Heart left ventricle (tissue), 16 donors: ENCODE measurements at regions not wholly inside any gene's neighbourhood (a gene's known extent, or its start where the extent isn't known, plus 50 kb on each side); places are given as distances from the start of the nearest gene placed in this dataset.

Experiments used
- ATAC-seq, 4 donors: fragments of 200-7000 bp; cut with Tn5 transposase; one replicate each; pipeline ENCODE4 v1.9.1; 2020 to 2022; ENCODE audit warnings: moderate library complexity in 4 of 4, mild to moderate bottlenecking in 3 of 4, moderate number of reproducible peaks in 1 of 4
- DNase-seq, 5 donors: peaks; one replicate each; pipeline ENCODE4 v3.0.0-alpha.2; 2020
- H3K27ac ChIP-seq, 12 donors: fragments of 200-600 bp; sonication (generic) in 4 of 12; one replicate each; pipeline versions ENCODE4 v1.5.0 to v1.8.0; 2016 to 2022; ENCODE audit warnings: mild to moderate bottlenecking in 2 of 12
- H3K27me3 ChIP-seq, 9 donors: fragments of 200-600 bp; sonication (generic) in 2 of 9; one replicate each; pipeline versions ENCODE4 v1.5.1 to v1.8.0; 2016 to 2022; ENCODE audit warnings: mild to moderate bottlenecking in 3 of 9
- H3K36me3 ChIP-seq, 9 donors: fragments of 200-600 bp; sonication (generic) in 2 of 9; one replicate each; pipeline versions ENCODE4 v1.5.0 to v1.8.0; 2018 to 2022; ENCODE audit warnings: mild to moderate bottlenecking in 2 of 9
- H3K4me1 ChIP-seq, 12 donors: fragments of 200-600 bp; sonication (generic) in 4 of 12; one replicate each; pipeline versions ENCODE4 v1.5.0 to v1.8.0; 2016 to 2022; ENCODE audit warnings: mild to moderate bottlenecking in 3 of 12
- H3K4me3 ChIP-seq, 12 donors: fragments of 200-600 bp; sonication (generic) in 4 of 12; one replicate each; pipeline versions ENCODE4 v1.5.0 to v1.8.0; 2017 to 2022; ENCODE audit warnings: mild to moderate bottlenecking in 9 of 12, moderate library complexity in 4 of 12
- H3K9me3 ChIP-seq, 12 donors: fragments of 200-600 bp; sonication (generic) in 4 of 12; one replicate each; pipeline versions ENCODE4 v1.5.0 to v1.8.0; 2016 to 2022; ENCODE audit warnings: mild to moderate bottlenecking in 1 of 12
- CTCF ChIP-seq, 12 donors: fragments of 200-600 bp; sonication (generic) in 4 of 12; IDR thresholded peaks; one replicate each; pipeline versions ENCODE4 v1.5.0 to v1.8.0; 2018 to 2022; ENCODE audit warnings: antibody characterized with exemption in 12 of 12, mild to moderate bottlenecking in 5 of 12
- POLR2A ChIP-seq, 2 donors: fragments of 450-650 bp; IDR thresholded peaks; one replicate each; pipeline ENCODE4 v1.6.1; 2017; ENCODE audit warnings: antibody characterized with exemption in 2 of 2, mild to moderate bottlenecking in 2 of 2, moderate library complexity in 2 of 2
- WGBS, 4 donors: extraction: QIAGEN DNeasy Blood & Tissue Kit in 2 of 4; methylation state at CpG; one replicate each; pipeline versions ENCODE4 v1.1.5 to v1.1.7; 2013 to 2018; 5-methylcytosine and 5-hydroxymethylcytosine counted together
- intact Hi-C, 10 donors: fragments of 100-400 bp; cut with DNase I; formaldehyde crosslinking; loops; one replicate each; pipeline versions ENCODE4 v1.11.1 to v1.14.2; 2022
- donor health status: ischemic (EF 13 %, LVEDD 7.1; RV severe dilation, severe dysfunction).
- donor health status: healthy with polysubstance abuse.
- donor health status: DM: no; HTN: yes; CAD: no.
- donor health status: DM: no; HTN: no; CAD: no.
- donor health status: ischemic (EF 25% LVEDD 6.9; RV normal size, moderate dysfunction).
- donor health status: ischemic (EF 25% LVEDD 5.7; RV mildly dilated, moderate dysfunction).
- donor health status: healthy.
- donor health status: DM: yes; HTN: yes; CAD: no.
- donor health status: ischemic (EF 35%, LVEDD 5.7; RV mildly dilated, moderate dysfunction).
- donor health status: nonischemic (EF 11% LVEDD 7.7; RV severe dilation, severe dysfunction).
- donor health status: DM: yes; HTN: yes; CAD: no.
- donor health status: PGD.
- donor health status: ischemic (EF 29% LVEDD 5.4; RV normal size, mild dysfunction).
- donor health status: nonischemic (EF 23%, LVEDD 6.1; RV moderate dilation, normal function).

GRCh38 chr2:128797937-128798336 lies 479.3 kb upstream of the HS6ST1 start:
- no peak overlapping the region for H3K27ac ChIP-seq
- ATAC-seq (no peak), DNase-seq (peak in 1 of 5 donors; percentile 6)
- no peaks in the 10 kb centered on the region for H3K9me3 ChIP-seq
- 83 to 92% (median 84%) methylated on average over 6 of the region's 6 CpGs for WGBS, 4 donors
- intact Hi-C loops: no loop called here
- H3K27me3 ChIP-seq: no peaks in the 10 kb centered on the region
- H3K4me3 ChIP-seq: no peak overlapping the region
- peaks cover 0 to 22% (median 0%) of the 10 kb centered on the region in 12 donors for H3K4me1 ChIP-seq
- TF ChIP-seq POLR2A (IDR thresholded peaks at IDR 0.05) (no peak), CTCF (IDR thresholded peaks at IDR 0.05) (no peak)
- no peaks in the 10 kb centered on the region for H3K36me3 ChIP-seq

- peak in 1 of 5 donors; percentile 7 for DNase-seq
- Histone ChIP-seq H3K4me1 (peaks cover 0 to 22% (median 0%) of the 10 kb centered on the region in 12 donors), H3K4me3 (no peak overlapping the region), H3K27me3 (no peaks in the 10 kb centered on the region), H3K9me3 (no peaks in the 10 kb centered on the region), H3K36me3 (no peaks in the 10 kb centered on the region), H3K27ac (no peak overlapping the region)
- intact Hi-C loops: no loop called here
- WGBS, 4 donors: 66 to 70% (median 68%) methylated on average over 7 to 9 of the region's 9 CpGs
- peak in 1 of 4 donors; percentile 26 for ATAC-seq
- TF ChIP-seq CTCF (IDR thresholded peaks at IDR 0.05) (no peak), POLR2A (IDR thresholded peaks at IDR 0.05) (no peak)
Observed at GRCh38 chr2:128798502-128799283, 480.0 kb upstream of the HS6ST1 start.

- TF ChIP-seq POLR2A (IDR thresholded peaks at IDR 0.05) (no peak), CTCF (IDR thresholded peaks at IDR 0.05) (no peak)
- Histone ChIP-seq H3K27ac (no peak overlapping the region), H3K27me3 (no peaks in the 10 kb centered on the region), H3K4me1 (peaks cover 0 to 22% (median 0%) of the 10 kb centered on the region in 12 donors), H3K4me3 (no peak overlapping the region), H3K36me3 (no peaks in the 10 kb centered on the region), H3K9me3 (no peaks in the 10 kb centered on the region)
- DNase-seq: peak in 1 of 5 donors; percentile 4
- intact Hi-C loops: no loop called here
- WGBS, 4 donors: 75 to 86% (median 80%) methylated on average over 1 of the region's 1 CpG
- no peak for ATAC-seq
Observed at GRCh38 chr2:128799284-128799552, 480.6 kb upstream of the HS6ST1 start.

GRCh38 chr2:128799730-128800129 lies 481.1 kb upstream of the HS6ST1 start:
- no peak for ATAC-seq
- no peak overlapping the region for H3K27ac ChIP-seq
- DNase-seq: no peak
- H3K36me3 ChIP-seq: no peaks in the 10 kb centered on the region
- no peak overlapping the region for H3K4me3 ChIP-seq
- H3K4me1 ChIP-seq: peaks cover 0 to 22% (median 0%) of the 10 kb centered on the region in 12 donors
- H3K9me3 ChIP-seq: no peaks in the 10 kb centered on the region
- intact Hi-C loops: no loop called here
- no peaks in the 10 kb centered on the region for H3K27me3 ChIP-seq
- WGBS, 4 donors: 88 to 95% (median 91%) methylated on average over 2 of the region's 2 CpGs
- TF ChIP-seq POLR2A (IDR thresholded peaks at IDR 0.05) (no peak), CTCF (IDR thresholded peaks at IDR 0.05) (no peak)
